ENCODE measurements at regions not wholly inside any gene's neighbourhood (a gene's known extent, or its start where the extent isn't known, plus 50 kb on each side); places are given as distances from the start of the nearest gene placed in this dataset.
"Not testable (repeated sequence)": the region's sequence is repeated elsewhere in the genome, so short reads cannot be mapped to it uniquely, and the experiment has no call there.

GRCh38 chr12:53869500-53869899 lies 69.1 kb upstream of the HOXC13 start:
- H4K20me1 ChIP-seq (ENCODE audit: insufficient read depth) = no peaks in the 10 kb centered on the region
- H3K4me1 ChIP-seq (ENCODE audit: low read depth, poor library complexity, severe bottlenecking) = peaks cover 16% of the 10 kb centered on the region
- H3K27me3 ChIP-seq (ENCODE audit: insufficient read depth, low read depth) = no peaks in the 10 kb centered on the region
- H3K9ac ChIP-seq = no peak overlapping the region
- H3K4me2 ChIP-seq = no peak overlapping the region
- H3K4me3 ChIP-seq (IDR thresholded peaks at IDR 0.05; ENCODE audit: insufficient read depth, low read depth, low read length) = no peak overlapping the region
- H2AFZ ChIP-seq (ENCODE audit: low read depth) = no peak overlapping the region
- TF ChIP-seq CTCF (conservative IDR thresholded peaks at IDR 0.05; ENCODE audit: low read depth, low read length) = no peak
- no peaks in the 10 kb centered on the region for H3K36me3 ChIP-seq (ENCODE audit: insufficient read depth)
- H3K79me2 ChIP-seq (ENCODE audit: insufficient read depth, low read depth) = no peaks in the 10 kb centered on the region
- no peak overlapping the region for H3K27ac ChIP-seq

GRCh38 chr12:53870117-53870516 lies 68.5 kb upstream of the HOXC13 start:
- no peak overlapping the region for H2AFZ ChIP-seq (ENCODE audit: low read depth)
- no peak overlapping the region for H3K4me3 ChIP-seq (IDR thresholded peaks at IDR 0.05; ENCODE audit: insufficient read depth, low read depth, low read length)
- H3K4me2 ChIP-seq = no peak overlapping the region
- no peak for TF ChIP-seq CTCF (conservative IDR thresholded peaks at IDR 0.05; ENCODE audit: low read depth, low read length)
- H3K27me3 ChIP-seq (ENCODE audit: insufficient read depth, low read depth) = no peaks in the 10 kb centered on the region
- no peaks in the 10 kb centered on the region for H3K36me3 ChIP-seq (ENCODE audit: insufficient read depth)
- peaks cover 16% of the 10 kb centered on the region for H3K4me1 ChIP-seq (ENCODE audit: low read depth, poor library complexity, severe bottlenecking)
- no peaks in the 10 kb centered on the region for H3K79me2 ChIP-seq (ENCODE audit: insufficient read depth, low read depth)
- H3K9ac ChIP-seq = no peak overlapping the region
- H4K20me1 ChIP-seq (ENCODE audit: insufficient read depth) = no peaks in the 10 kb centered on the region
- H3K27ac ChIP-seq = no peak overlapping the region

GRCh38 chr12:53871367-53871766 lies 67.3 kb upstream of the HOXC13 start:
- Histone ChIP-seq H3K4me1 (ENCODE audit: low read depth, poor library complexity, severe bottlenecking) (peaks cover 16% of the 10 kb centered on the region), H3K4me2 (no peak overlapping the region), H3K9ac (no peak overlapping the region), H3K4me3 (IDR thresholded peaks at IDR 0.05; ENCODE audit: insufficient read depth, low read depth, low read length) (no peak overlapping the region), H4K20me1 (ENCODE audit: insufficient read depth) (no peaks in the 10 kb centered on the region), H3K27me3 (ENCODE audit: insufficient read depth, low read depth) (no peaks in the 10 kb centered on the region), H3K36me3 (ENCODE audit: insufficient read depth) (no peaks in the 10 kb centered on the region), H3K79me2 (ENCODE audit: insufficient read depth, low read depth) (no peaks in the 10 kb centered on the region), H2AFZ (ENCODE audit: low read depth) (no peak overlapping the region), H3K27ac (no peak overlapping the region)
- no peak for TF ChIP-seq CTCF (conservative IDR thresholded peaks at IDR 0.05; ENCODE audit: low read depth, low read length)

- Histone ChIP-seq H3K9ac (no peak overlapping the region), H3K27me3 (ENCODE audit: insufficient read depth, low read depth) (no peaks in the 10 kb centered on the region), H3K4me2 (peak overlapping the region; percentile 2; the same call in 1 of the 2 replicates), H3K4me1 (ENCODE audit: low read depth, poor library complexity, severe bottlenecking) (peaks cover 16% of the 10 kb centered on the region), H4K20me1 (ENCODE audit: insufficient read depth) (no peaks in the 10 kb centered on the region), H3K36me3 (ENCODE audit: insufficient read depth) (no peaks in the 10 kb centered on the region), H3K4me3 (IDR thresholded peaks at IDR 0.05; ENCODE audit: insufficient read depth, low read depth, low read length) (no peak overlapping the region), H2AFZ (ENCODE audit: low read depth) (no peak overlapping the region), H3K79me2 (ENCODE audit: insufficient read depth, low read depth) (no peaks in the 10 kb centered on the region), H3K27ac (no peak overlapping the region)
- no peak for TF ChIP-seq CTCF (conservative IDR thresholded peaks at IDR 0.05; ENCODE audit: low read depth, low read length)
These were observed 66.3 kb upstream of the HOXC13 start for GRCh38 chr12:53872367-53872766.

GRCh38 chr12:53877961-53878360 lies 60.7 kb upstream of the HOXC13 start:
- H3K27me3 ChIP-seq (ENCODE audit: insufficient read depth, low read depth); H3K9ac ChIP-seq; H3K27ac ChIP-seq; H3K79me2 ChIP-seq (ENCODE audit: insufficient read depth, low read depth); H2AFZ ChIP-seq (ENCODE audit: low read depth); H3K4me1 ChIP-seq (ENCODE audit: low read depth, poor library complexity, severe bottlenecking); H3K4me3 ChIP-seq (IDR thresholded peaks at IDR 0.05; ENCODE audit: insufficient read depth, low read depth, low read length); H3K4me2 ChIP-seq; H4K20me1 ChIP-seq (ENCODE audit: insufficient read depth); H3K36me3 ChIP-seq (ENCODE audit: insufficient read depth): not testable (repeated sequence)
